Myocyte (in vitro differentiated cells): ENCODE measurements at regions not wholly inside any gene's neighbourhood (a gene's known extent, or its start where the extent isn't known, plus 50 kb on each side); places are given as distances from the start of the nearest gene placed in this dataset.

Experiments
- DNase-seq: peaks from one replicate; pipeline ENCODE4 v3.0.0-alpha.2; 2012; ENCODE audit warnings: low read depth

- peak; percentile 22 for DNase-seq
Observed at GRCh38 chrX:65034668-65035445, 58.6 kb upstream of the ZC4H2 start, which contains the start of gene ZC3H12B. Gene ZC3H12B (plus strand): TSS chrX:65034826.

- DNase-seq: no peak
Observed at GRCh38 chrX:65034292-65034667, 58.0 kb upstream of the ZC4H2 start.
